ENCODE measurements at regions not wholly inside any gene's neighbourhood (a gene's known extent, or its start where the extent isn't known, plus 50 kb on each side); places are given as distances from the start of the nearest gene placed in this dataset.

GRCh38 chr6:146937316-146937715 is 266.9 kb upstream of the STXBP5 start:
- Histone ChIP-seq H3K27me3 (replicated peaks in 1 of 2; ENCODE audit: control insufficient read depth in 2 of 2, insufficient read depth in 2 of 2, low read length in 1 of 2) (no peaks in the 10 kb centered on the region), H3K4me2 (ENCODE audit: control insufficient read depth, insufficient read depth) (no peak overlapping the region), H3K27ac (ENCODE audit: control insufficient read depth, insufficient read depth) (no peak overlapping the region), H3K4me1 (ENCODE audit: control insufficient read depth, insufficient read depth, low read length) (no peaks in the 10 kb centered on the region), H3K79me2 (ENCODE audit: control insufficient read depth, insufficient read depth, low read length) (no peaks in the 10 kb centered on the region), H3K36me3 (ENCODE audit: control insufficient read depth in 2 of 2, insufficient read depth in 2 of 2, low read length in 1 of 2) (no peaks in the 10 kb centered on the region), H2AFZ (ENCODE audit: control insufficient read depth, low read depth, low read length) (no peak overlapping the region), H3K4me3 (no peak overlapping the region), H3K9ac (ENCODE audit: control insufficient read depth, insufficient read depth, low read length) (no peak overlapping the region), H3K9me3 (replicated peaks; ENCODE audit: control insufficient read depth, insufficient read depth, low read length) (no peaks in the 10 kb centered on the region), H4K20me1 (ENCODE audit: control insufficient read depth, insufficient read depth) (no peaks in the 10 kb centered on the region)
- in situ Hi-C loops (cut with MboI) (no loop called here), intact Hi-C loops (cut with micrococcal nuclease; ENCODE audit: unreplicated experiment) (no loop called here)
- CTCF ChIA-PET, result no interaction called here
- DNase-seq (ENCODE audit: low read depth, low spot score) (no peak), ATAC-seq (no peak), FAIRE-seq (no peak)
- TF ChIP-seq REST (IDR thresholded peaks at IDR 0.05; ENCODE audit: low read depth, low read length) (no peak), MTA2 (IDR thresholded peaks at IDR 0.05; ENCODE audit: low read depth) (no peak), PML (IDR thresholded peaks at IDR 0.05; ENCODE audit: low read length) (no peak), ZBTB11 (CRISPR knock-in tag; IDR thresholded peaks at IDR 0.05) (no peak), SIN3A (IDR thresholded peaks at IDR 0.05; ENCODE audit: low read depth, low read length) (no peak), ELK1 (IDR thresholded peaks at IDR 0.05; ENCODE audit: low read depth, low read length) (no peak), TCF12 (IDR thresholded peaks at IDR 0.05; ENCODE audit: low read depth, low read length) (no peak), HSF1 (IDR thresholded peaks at IDR 0.05; ENCODE audit: low read depth, low read length) (no peak), KAT2A (conservative IDR thresholded peaks at IDR 0.05; ENCODE audit: control insufficient read depth, low read depth, low read length) (no peak), IRF5 (IDR thresholded peaks at IDR 0.05; ENCODE audit: borderline replicate concordance) (no peak), JUNB (IDR thresholded peaks at IDR 0.05) (no peak), MEF2B (IDR thresholded peaks at IDR 0.05; ENCODE audit: partially characterized antibody, poor library complexity, severe bottlenecking) (no peak), STAT3 (IDR thresholded peaks at IDR 0.05; ENCODE audit: low read depth, low read length) (no peak)
- BruUV-seq (replicated peaks), result no TSS peak
- POLR2A ChIA-PET, result no interaction called here
- WGBS (ENCODE audit: insufficient coverage, insufficient replicate concordance, low lambda C conversion rate, missing lambda C conversion rate), result 4% methylated on average over 1 of the region's 1 CpG
- SMC1A ChIA-PET (ENCODE audit: uncharacterized antibody, unreplicated experiment), result interaction anchor here (1.4 kb wide), 1 partner anchor 9 kb away, joined by 4 read pairs; no protein-coding TSS in a partner anchor
- RAD21 ChIA-PET (ENCODE audit: unreplicated experiment), result no interaction called here

Measured in GM12878 (cell line).